EH (cell line): ENCODE measurements at regions not wholly inside any gene's neighbourhood (a gene's known extent, or its start where the extent isn't known, plus 50 kb on each side); places are given as distances from the start of the nearest gene placed in this dataset.

Source experiments
- DNase-seq: peaks from one replicate; pipeline ENCODE4 v3.0.0-alpha.2; 2015; ENCODE audit warnings: low read depth

GRCh38 chr2:196224756-196225155 lies 53.4 kb upstream of the STK17B start:
- peak; percentile 8 for DNase-seq

- DNase-seq: peak; percentile 77
Observed at GRCh38 chr2:196225213-196225612, 53.8 kb upstream of the STK17B start.

DNA sequence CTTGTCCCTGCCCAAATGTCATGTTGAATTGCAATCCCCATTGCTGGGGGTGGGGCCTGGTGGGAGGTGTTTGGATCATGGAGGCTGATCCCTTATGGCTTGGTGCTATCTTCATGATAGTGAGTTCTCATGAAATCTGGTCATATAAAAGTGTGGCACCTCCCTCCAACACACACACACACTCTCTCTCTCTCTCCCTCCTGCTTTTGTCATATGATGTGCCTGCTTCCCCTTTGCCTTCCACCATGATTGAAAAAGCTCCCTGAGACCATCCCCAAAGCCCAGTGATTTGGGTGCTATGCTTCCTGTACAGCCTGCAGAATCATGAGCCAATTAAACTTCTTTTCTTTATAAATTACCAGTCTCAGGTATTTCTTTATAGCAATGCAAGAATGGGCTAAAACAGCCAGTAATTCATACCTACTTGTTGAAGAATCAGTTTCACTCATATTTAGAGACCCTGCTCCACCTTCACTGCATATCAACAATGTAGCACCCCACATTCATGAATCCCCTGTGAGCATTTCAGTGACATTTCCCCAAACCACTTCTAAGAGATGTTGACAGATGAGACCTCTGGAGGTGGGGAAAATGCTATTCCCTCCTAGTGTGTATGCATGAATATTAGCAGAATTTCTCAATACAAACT lies 54.8 kb upstream of the STK17B start:
- no peak for DNase-seq

GRCh38 chr2:196226707-196227065 lies 55.3 kb upstream of the STK17B start:
- DNase-seq: no peak

DNA sequence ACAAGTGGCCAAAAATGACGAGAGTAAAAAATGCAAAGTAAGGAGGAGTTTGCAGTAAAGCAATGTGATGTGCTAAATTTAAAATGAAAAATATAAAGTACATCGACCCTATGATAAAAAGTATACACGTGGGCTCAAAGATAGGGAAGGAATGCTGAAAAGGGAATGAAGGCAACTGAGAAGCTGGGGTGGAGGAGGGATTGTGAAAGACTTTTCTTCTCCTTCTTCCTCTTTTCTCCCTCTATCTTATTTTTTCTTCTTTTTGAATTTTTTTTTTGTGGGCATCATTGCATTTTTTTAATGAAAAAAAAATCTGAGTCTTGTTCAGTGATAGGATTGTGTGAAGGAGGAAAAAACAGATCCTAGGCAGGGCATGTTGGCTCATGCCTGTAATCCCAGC lies 57.6 kb upstream of the STK17B start:
- DNase-seq: no peak

- no peak for DNase-seq
Observed at GRCh38 chr2:196230061-196230854, 58.9 kb upstream of the STK17B start.

DNA sequence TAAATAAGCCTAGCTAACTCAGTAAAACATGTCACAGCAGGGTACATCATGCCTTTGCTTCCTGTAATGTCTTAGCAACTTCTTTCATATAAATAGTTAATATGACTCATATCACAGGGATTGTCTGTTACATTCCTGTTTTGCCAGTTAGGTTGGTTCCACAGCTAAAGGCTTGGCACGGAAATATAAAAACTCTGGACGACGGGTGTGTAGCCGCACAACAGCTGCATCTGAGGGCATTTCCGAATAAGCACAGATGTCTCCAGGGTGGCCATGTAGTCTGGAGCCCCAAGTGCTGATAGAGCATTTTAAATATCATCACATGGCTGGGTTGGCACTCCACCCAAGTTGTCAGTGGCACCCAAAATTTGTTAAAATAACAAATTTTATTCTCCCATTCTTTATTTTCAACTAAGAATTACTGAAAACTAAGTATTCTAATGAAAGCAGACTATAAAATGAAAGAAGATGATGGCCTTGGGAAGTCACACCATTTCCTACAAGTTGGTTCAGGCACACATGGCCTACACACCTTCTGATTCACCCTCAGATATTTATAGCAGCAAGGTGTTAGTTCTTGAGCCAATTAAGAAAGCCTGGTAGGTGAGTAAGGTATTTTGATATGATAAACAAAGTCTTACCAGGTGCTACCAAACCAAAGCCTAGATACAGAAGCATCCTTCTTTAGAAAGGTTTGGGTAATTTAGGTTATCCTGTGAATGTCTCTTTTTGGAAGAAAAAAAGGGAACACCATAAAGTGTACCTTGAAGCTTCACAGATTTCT lies 61.8 kb upstream of the STK17B start:
- peak; percentile 92 for DNase-seq

DNA sequence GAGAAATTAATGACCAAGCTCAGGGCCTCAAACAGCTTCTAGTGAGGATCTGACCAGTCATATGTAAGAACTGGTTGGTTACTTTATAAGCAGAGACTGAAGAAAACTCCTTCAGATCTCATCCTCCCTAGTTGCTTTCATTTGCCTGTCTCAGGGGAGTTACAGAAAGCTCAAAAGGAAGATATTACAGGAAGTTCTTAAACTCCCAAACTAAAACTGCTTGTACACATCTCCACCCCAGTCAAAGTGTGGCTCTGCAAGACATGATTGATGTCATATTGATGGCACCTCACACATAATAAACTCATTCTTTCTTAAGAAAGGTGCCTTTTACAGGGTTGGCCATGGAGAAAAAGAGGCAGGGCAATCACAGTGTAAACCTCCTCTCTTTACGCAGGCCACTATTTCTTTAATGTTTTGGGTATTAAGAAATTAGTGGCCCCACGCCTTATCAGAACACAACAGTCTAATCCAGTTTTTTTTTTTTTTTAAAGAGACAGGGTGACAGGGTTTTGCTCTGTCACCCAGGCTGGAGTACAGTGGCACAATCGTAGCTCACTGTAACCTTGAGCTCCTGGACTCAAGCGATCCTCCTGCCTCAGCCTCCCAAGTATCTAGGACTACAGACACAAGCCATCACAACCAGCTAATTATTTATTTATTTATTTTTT lies 62.6 kb upstream of the STK17B start:
- DNase-seq: peak; percentile 24

GRCh38 chr2:196234672-196235071 lies 63.3 kb upstream of the STK17B start:
- DNase-seq: peak; percentile 90

- peak; percentile 58 for DNase-seq
Observed at GRCh38 chr2:196238836-196239380, 67.5 kb upstream of the STK17B start.

DNA sequence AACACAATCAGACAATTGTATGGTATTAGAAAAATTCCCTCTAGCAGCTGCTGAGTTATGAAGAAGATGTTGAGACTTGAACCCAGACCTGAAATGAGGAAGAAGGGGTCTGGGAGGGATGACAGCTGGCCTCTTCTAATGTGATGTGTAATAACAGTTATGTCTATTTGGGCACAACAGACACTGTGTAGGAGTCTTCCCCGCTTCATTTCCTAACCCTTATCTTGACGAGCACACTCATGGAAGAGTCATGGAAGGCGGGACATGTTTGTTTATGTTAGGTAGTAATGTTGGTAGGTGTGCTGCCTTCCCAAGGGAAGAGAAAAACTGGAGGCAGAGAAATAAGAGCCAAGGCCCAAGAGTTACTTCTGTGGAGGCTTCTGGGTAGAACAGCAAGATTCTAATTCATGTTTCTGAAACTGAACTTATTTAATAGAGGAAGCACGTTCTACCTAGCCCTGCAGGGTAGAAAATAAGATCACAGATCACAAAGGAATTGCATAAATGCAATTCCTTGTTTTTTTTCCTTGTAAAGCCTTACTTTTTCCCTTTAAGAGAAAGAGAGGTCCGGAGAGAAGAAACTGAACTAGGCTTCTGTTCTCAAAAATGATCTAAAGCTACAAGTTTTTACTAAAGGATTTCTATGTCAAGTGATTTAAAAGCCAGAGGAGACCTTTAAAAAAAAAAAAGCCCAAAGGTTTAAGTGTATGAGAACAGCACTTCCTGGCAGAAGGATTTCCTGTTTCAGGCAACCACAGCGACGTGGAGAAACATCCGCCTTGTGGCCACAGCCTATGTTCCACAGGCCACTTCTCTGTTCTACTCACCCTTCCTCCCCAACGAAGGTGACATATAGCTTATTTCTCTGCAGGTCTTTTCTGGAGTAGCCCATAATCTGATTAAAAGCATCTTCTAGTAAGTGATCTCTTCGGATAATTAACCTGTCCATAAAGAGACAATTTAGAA lies 68.5 kb upstream of the STK17B start:
- DNase-seq: peak; percentile 77

DNA sequence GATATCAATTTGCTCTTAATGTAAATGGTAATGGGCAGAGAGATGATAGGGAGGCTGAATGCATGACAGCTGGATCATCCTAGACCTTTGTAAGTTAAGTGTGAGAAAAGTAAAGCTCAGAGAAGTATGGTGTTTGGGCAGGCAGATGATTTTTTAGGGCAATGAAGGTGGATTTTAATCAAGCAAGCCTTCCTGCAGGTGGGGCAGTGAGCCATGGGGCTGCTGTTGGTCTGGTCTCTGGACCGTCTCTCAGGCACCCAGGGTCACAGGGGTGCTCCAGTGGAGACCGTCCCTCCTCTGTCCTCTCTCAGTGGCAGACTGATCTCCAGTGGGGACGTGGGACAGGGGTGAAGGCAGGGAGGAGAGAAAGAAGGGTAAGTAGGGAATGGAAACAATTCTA lies 69.8 kb upstream of the STK17B start:
- no peak for DNase-seq

- peak; percentile 66 for DNase-seq
Observed at GRCh38 chr2:196242131-196242620, 70.8 kb upstream of the STK17B start.

- DNase-seq: no peak
Observed at GRCh38 chr2:196244516-196244915, 73.1 kb upstream of the STK17B start.

GRCh38 chr2:196244966-196245365 lies 73.6 kb upstream of the STK17B start:
- DNase-seq: peak; percentile 85

DNA sequence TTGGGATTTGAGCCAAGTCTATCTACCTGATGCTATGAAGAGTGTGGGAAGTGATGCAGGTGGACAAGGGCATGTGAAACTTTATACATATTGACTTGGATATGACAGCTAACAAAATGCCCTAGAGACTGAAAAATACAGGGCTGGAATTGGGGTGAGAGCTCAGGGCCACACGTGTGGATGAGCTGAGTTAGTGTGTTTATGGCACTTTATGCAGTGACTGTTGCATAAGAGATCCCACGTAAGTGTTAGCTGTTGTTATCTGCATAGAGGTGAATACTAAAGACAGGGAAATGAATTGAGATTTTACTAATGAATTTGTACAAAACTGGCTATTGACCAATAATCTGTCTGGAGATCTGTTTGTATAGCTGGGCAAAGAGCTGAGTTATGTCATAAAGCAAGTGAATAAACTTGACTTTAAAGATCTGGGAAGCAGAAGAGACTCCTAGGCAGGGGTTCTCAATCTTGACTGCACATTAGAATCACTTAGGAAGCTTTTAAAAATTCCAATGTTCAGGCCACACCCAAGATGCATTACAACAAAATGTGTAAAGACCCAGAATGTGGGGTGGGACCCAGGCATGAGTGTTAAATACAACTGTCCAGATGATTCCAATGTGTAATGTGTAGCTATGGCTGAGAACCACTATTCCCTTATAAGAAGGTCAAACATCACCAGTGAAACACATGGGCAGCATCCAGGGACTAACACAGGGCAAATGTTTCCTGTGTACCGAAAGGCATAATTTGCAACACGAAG lies 74.2 kb upstream of the STK17B start:
- peak; percentile 71 for DNase-seq

DNA sequence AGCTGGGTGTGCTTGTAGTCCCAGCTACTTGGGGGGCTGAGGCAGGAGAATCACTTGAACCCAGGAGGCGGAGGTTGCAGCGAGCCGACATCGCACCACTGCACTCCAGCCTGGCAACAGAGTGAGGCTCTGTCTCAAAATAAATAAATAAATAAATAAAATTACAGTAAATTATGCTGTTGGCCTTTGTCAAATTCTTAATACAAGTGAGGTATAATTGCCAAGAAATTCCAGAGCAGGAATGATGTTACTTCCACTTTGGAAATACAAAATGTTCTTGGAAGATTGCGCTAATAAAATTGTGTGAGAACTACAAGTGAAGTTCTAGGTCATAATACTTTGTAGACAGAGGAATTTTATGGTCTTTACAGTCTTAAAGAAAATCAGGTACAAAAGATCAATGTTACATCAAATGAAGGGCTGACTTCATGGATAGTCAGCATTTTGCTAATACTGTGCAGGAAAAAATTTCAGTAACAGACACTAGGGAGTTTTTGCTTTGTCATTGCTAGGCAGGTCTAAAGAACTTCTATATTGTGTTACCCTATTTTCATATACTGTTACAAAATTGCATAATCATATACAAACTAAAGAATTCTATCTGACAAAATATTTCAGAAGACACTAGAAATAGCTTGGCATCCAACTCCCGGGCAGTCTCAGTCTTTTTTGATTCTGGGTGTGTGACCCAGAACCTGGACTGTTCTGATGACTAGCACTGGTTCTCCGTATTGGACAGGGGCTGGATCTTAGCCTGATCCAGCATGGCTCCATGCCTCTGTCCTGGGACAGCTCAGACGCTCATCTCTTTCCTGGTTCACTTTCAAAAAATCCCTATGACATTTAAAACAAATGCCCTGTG lies 76.0 kb upstream of the STK17B start:
- no peak for DNase-seq

GRCh38 chr2:196247976-196248280 lies 76.5 kb upstream of the STK17B start:
- peak; percentile 36 for DNase-seq

GRCh38 chr2:196248467-196249094 lies 77.2 kb upstream of the STK17B start:
- peak; percentile 59 for DNase-seq
